Right atrium auricular region (tissue), 2 donors: ENCODE measurements at regions not wholly inside any gene's neighbourhood (a gene's known extent, or its start where the extent isn't known, plus 50 kb on each side); places are given as distances from the start of the nearest gene placed in this dataset.

ENCODE experiments used
- DNase-seq: peaks from one replicate; pipeline ENCODE4 v3.0.0-alpha.2; 2019; ENCODE audit warnings: low spot score
- H3K27ac ChIP-seq, 2 donors: fragments of 200-600 bp; sonication (generic); 1 replicate in 1 of 2; 2 replicates in 1 of 2; pipeline ENCODE4 v1.5.1; 2016 to 2019
- H3K27me3 ChIP-seq, 2 donors: fragments of 200-600 bp; sonication (generic); one replicate each; pipeline versions ENCODE4 v1.5.1 to v1.6.0; 2017 to 2019
- H3K36me3 ChIP-seq: fragments of 200-600 bp; sonication (generic); one replicate; pipeline ENCODE4 v1.5.1; 2016
- H3K4me1 ChIP-seq, 2 donors: fragments of 200-600 bp; sonication (generic); one replicate each; pipeline versions ENCODE4 v1.5.1 to v1.6.0; 2017 to 2019
- H3K4me3 ChIP-seq, 2 donors: fragments of 200-600 bp; sonication (generic); 1 replicate in 1 of 2; 2 replicates in 1 of 2; pipeline ENCODE4 v1.5.1; 2017 to 2019; ENCODE audit warnings: mild to moderate bottlenecking in 1 of 2, moderate library complexity in 1 of 2
- H3K9me3 ChIP-seq, 2 donors: fragments of 200-600 bp; sonication (generic); one replicate each; pipeline ENCODE4 v1.5.1; 2019
- CTCF ChIP-seq, 2 donors: fragments of 200-600 bp; sonication (generic); IDR thresholded peaks; one replicate each; pipeline ENCODE4 v1.5.1; 2019; ENCODE audit warnings: antibody characterized with exemption in 2 of 2

DNA sequence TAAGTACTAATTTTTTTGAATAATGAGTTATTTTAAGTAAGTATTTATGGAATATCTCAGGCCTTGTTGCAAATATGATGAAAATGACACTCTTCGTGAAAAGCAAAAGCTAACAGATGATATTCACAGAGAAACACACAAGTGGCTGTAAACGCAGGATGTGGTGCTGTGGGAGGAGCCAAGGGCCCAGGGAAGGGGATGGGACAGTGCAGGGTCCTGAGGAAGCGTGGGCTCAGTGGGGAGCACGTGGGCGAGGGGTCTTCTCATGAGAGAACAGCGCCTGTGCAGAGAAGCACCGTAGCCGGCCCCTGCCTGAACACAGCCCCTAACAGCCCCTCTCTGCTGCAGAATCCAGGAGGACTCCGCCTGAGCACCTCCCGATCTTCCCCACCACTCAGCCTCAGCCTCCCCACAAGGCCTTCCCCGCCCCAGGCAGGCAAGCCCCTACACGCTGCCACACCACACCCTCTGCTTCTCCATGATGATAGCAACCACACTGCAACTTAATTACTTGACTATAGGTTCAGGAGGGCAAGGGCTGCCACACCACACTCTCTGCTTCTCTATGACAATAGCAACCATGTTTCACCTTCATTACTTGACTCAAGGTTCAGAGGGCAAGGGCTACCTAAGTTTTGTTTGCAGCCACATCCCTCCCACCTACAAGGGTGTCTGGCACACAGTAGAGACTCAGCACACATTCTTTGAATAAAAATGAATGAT lies 152.6 kb upstream of the RNF32 start:
- peak; percentile 34 for DNase-seq
- no peaks in the 10 kb centered on the region for H3K36me3 ChIP-seq
- no peaks in the 10 kb centered on the region for H3K27me3 ChIP-seq
- no peaks in the 10 kb centered on the region for H3K9me3 ChIP-seq
- no peak overlapping the region for H3K4me3 ChIP-seq
- TF ChIP-seq CTCF (IDR thresholded peaks at IDR 0.05) = no peak
- H3K27ac ChIP-seq = no peak overlapping the region
- H3K4me1 ChIP-seq = no peaks in the 10 kb centered on the region

- no peaks in the 10 kb centered on the region for H3K27me3 ChIP-seq
- peak; percentile 26 for DNase-seq
- no peak for TF ChIP-seq CTCF (IDR thresholded peaks at IDR 0.05)
- H3K27ac ChIP-seq = no peak overlapping the region
- H3K9me3 ChIP-seq = no peaks in the 10 kb centered on the region
- H3K4me1 ChIP-seq = no peaks in the 10 kb centered on the region
- H3K4me3 ChIP-seq = no peak overlapping the region
- H3K36me3 ChIP-seq = no peaks in the 10 kb centered on the region
These were observed 159.9 kb upstream of the RNF32 start for GRCh38 chr7:156480671-156481070.

DNA sequence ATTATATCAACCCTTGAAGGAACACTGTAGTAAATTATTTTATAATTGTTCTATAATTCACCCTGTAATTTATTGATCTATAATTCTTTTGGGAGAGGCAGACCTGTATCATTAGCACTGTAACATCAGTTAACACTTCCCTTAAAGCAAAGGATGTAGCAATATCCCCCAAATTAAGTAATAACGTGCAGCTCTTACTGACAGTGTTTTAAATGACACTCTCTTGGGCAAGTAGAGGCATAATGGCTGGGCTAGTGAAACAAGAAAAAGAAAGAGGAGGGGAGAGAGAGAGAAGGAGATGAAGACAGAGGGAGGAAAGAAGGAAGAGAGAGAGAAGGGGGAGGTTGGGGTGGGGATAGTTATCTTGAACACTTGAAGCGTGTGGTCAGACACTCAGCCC lies 161.0 kb upstream of the RNF32 start:
- Histone ChIP-seq H3K27ac (no peak overlapping the region), H3K4me1 (no peaks in the 10 kb centered on the region), H3K4me3 (no peak overlapping the region), H3K9me3 (no peaks in the 10 kb centered on the region), H3K27me3 (no peaks in the 10 kb centered on the region), H3K36me3 (no peaks in the 10 kb centered on the region)
- DNase-seq = peak; percentile 21
- TF ChIP-seq CTCF (IDR thresholded peaks at IDR 0.05) = no peak

DNA sequence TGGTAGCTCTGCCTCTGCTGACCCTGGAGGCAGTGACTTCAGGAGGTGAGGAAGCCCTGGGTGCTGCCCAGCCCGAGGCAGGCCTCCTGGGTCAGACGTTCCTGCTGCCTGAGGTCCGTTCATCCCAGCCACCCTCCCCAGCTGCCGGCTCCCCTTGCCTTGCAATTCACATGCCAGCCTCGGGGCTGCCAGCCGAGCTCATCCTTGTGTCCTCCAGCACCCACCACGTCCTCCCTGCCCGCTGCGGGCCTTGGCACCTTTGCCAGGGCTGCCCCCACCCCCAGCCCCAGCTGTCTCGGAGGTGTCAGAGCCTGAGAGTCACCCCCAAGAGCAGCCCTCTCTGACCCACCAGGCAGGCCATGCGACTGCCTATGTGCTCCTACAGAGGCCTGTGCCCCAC lies 162.1 kb upstream of the RNF32 start:
- Histone ChIP-seq H3K27me3 (no peaks in the 10 kb centered on the region), H3K9me3 (no peaks in the 10 kb centered on the region), H3K4me1 (no peaks in the 10 kb centered on the region), H3K27ac (no peak overlapping the region), H3K36me3 (no peaks in the 10 kb centered on the region), H3K4me3 (no peak overlapping the region)
- no peak for TF ChIP-seq CTCF (IDR thresholded peaks at IDR 0.05)
- DNase-seq = peak; percentile 47

DNA sequence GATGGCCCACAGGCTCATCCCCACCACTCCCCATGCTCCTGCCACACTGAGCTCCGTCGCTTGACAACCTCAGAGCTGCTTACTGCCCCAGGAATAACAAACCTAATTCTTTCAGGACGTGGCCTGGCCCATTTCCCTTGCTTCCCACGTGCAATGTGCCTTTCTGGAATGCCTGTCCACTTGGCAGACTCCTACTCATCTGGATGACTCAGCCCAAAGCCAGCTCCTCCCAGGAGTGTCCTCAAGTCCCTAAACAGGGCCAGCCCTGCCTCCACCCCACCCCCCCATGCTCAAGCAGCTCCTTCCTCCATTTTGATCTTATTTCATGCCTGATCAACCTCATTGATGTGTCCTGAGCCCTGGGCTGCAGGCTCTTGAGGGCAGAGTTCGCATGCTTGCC lies 164.9 kb upstream of the RNF32 start:
- TF ChIP-seq CTCF (IDR thresholded peaks at IDR 0.05) = no peak
- H3K4me3 ChIP-seq = no peak overlapping the region
- no peaks in the 10 kb centered on the region for H3K9me3 ChIP-seq
- H3K36me3 ChIP-seq = no peaks in the 10 kb centered on the region
- no peak overlapping the region for H3K27ac ChIP-seq
- H3K4me1 ChIP-seq = no peaks in the 10 kb centered on the region
- H3K27me3 ChIP-seq = no peaks in the 10 kb centered on the region
- no peak for DNase-seq

- H3K36me3 ChIP-seq = no peaks in the 10 kb centered on the region
- no peak for TF ChIP-seq CTCF (IDR thresholded peaks at IDR 0.05)
- H3K9me3 ChIP-seq = no peaks in the 10 kb centered on the region
- no peaks in the 10 kb centered on the region for H3K27me3 ChIP-seq
- peak; percentile 48 for DNase-seq
- no peak overlapping the region for H3K27ac ChIP-seq
- H3K4me3 ChIP-seq = no peak overlapping the region
- H3K4me1 ChIP-seq = no peaks in the 10 kb centered on the region
These were observed 165.4 kb upstream of the RNF32 start for GRCh38 chr7:156475179-156475578.
